ENCODE measurements at regions not wholly inside any gene's neighbourhood (a gene's known extent, or its start where the extent isn't known, plus 50 kb on each side); places are given as distances from the start of the nearest gene placed in this dataset.
"Not testable (repeated sequence)": the region's sequence is repeated elsewhere in the genome, so short reads cannot be mapped to it uniquely, and the experiment has no call there.

DNA sequence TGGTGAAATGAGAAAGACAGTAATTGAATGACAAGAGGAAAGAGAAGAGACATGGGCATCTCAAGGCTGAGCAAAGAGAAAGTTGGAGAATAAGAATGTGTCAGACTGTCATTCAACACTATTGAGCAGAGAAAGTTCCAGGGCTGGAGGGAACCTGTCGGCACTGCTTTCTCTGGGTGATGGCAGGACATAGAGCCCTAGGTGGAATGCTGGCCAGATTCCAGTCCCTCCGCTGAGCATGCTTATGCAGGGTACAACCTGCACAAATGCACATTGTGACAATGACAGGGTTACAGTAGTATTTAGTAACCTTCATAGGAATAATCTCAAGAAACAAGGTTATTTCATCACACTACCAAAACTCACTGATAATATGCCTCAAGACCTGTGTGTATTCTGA, 582.8 kb downstream of the ADCYAP1 start:
- no peak overlapping the region for H2AFZ ChIP-seq (ENCODE audit: low read depth, low read length)
- no peaks in the 10 kb centered on the region for H3K4me1 ChIP-seq (ENCODE audit: insufficient read depth, low read length)
- no peak overlapping the region for H3K4me3 ChIP-seq (ENCODE audit: low read length)
- no peaks in the 10 kb centered on the region for H3K9me3 ChIP-seq (ENCODE audit: low read length)
- H3K27me3 ChIP-seq (ENCODE audit: insufficient read depth, low read length): no peaks in the 10 kb centered on the region
- H3K36me3 ChIP-seq (ENCODE audit: insufficient read depth, low read length): no peaks in the 10 kb centered on the region

GRCh38 chr18:1488394-1488793, 583.7 kb downstream of the ADCYAP1 start:
- Histone ChIP-seq H3K4me1 (ENCODE audit: insufficient read depth, low read length) (no peaks in the 10 kb centered on the region), H3K4me3 (ENCODE audit: low read length) (no peak overlapping the region), H3K36me3 (ENCODE audit: insufficient read depth, low read length) (no peaks in the 10 kb centered on the region), H3K9me3 (ENCODE audit: low read length) (no peaks in the 10 kb centered on the region), H2AFZ (ENCODE audit: low read depth, low read length) (no peak overlapping the region), H3K27me3 (ENCODE audit: insufficient read depth, low read length) (no peaks in the 10 kb centered on the region)

GRCh38 chr18:1488957-1489356, 584.3 kb downstream of the ADCYAP1 start:
- Histone ChIP-seq H3K9me3 (ENCODE audit: low read length) (no peaks in the 10 kb centered on the region), H3K36me3 (ENCODE audit: insufficient read depth, low read length) (no peaks in the 10 kb centered on the region), H2AFZ (ENCODE audit: low read depth, low read length) (no peak overlapping the region), H3K27me3 (ENCODE audit: insufficient read depth, low read length) (no peaks in the 10 kb centered on the region), H3K4me1 (ENCODE audit: insufficient read depth, low read length) (no peaks in the 10 kb centered on the region), H3K4me3 (ENCODE audit: low read length) (no peak overlapping the region)

GRCh38 chr18:1495387-1495786, 590.7 kb downstream of the ADCYAP1 start:
- no peak overlapping the region for H2AFZ ChIP-seq (ENCODE audit: low read depth, low read length)
- no peak overlapping the region for H3K4me3 ChIP-seq (ENCODE audit: low read length)
- H3K4me1 ChIP-seq (ENCODE audit: insufficient read depth, low read length): no peaks in the 10 kb centered on the region
- no peaks in the 10 kb centered on the region for H3K36me3 ChIP-seq (ENCODE audit: insufficient read depth, low read length)
- no peaks in the 10 kb centered on the region for H3K9me3 ChIP-seq (ENCODE audit: low read length)
- no peaks in the 10 kb centered on the region for H3K27me3 ChIP-seq (ENCODE audit: insufficient read depth, low read length)

- H3K9me3 ChIP-seq (ENCODE audit: low read length): no peaks in the 10 kb centered on the region
- no peak overlapping the region for H2AFZ ChIP-seq (ENCODE audit: low read depth, low read length)
- H3K4me3 ChIP-seq (ENCODE audit: low read length): no peak overlapping the region
- no peaks in the 10 kb centered on the region for H3K4me1 ChIP-seq (ENCODE audit: insufficient read depth, low read length)
- H3K36me3 ChIP-seq (ENCODE audit: insufficient read depth, low read length): no peaks in the 10 kb centered on the region
- H3K27me3 ChIP-seq (ENCODE audit: insufficient read depth, low read length): no peaks in the 10 kb centered on the region
Measured at GRCh38 chr18:1496096-1496495, 591.4 kb downstream of the ADCYAP1 start.

- H3K27me3 ChIP-seq (ENCODE audit: insufficient read depth, low read length): no peaks in the 10 kb centered on the region
- H2AFZ ChIP-seq (ENCODE audit: low read depth, low read length): no peak overlapping the region
- H3K9me3 ChIP-seq (ENCODE audit: low read length): no peaks in the 10 kb centered on the region
- no peaks in the 10 kb centered on the region for H3K36me3 ChIP-seq (ENCODE audit: insufficient read depth, low read length)
- H3K4me1 ChIP-seq (ENCODE audit: insufficient read depth, low read length): no peaks in the 10 kb centered on the region
- no peak overlapping the region for H3K4me3 ChIP-seq (ENCODE audit: low read length)
Measured at GRCh38 chr18:1498216-1498615, 593.5 kb downstream of the ADCYAP1 start.

DNA sequence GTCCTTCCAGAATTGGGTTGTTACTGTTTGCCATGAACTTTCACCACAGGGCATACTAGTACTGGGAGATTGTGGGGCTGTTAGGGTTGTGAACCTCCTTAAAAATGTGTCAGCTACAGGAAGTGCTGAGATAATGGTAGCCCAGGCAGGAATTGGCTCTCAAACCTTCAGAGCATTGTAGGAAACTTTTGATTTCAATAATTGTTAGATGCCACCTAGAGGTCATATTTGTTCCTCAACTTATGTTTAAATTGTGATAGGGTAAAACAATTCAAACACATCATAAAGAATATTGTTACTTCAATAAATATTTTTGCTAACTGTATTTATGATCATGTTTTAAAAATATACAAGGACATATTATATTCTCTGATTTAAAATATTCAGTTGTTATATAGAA, 594.6 kb downstream of the ADCYAP1 start:
- Histone ChIP-seq H3K27me3 (ENCODE audit: insufficient read depth, low read length) (no peaks in the 10 kb centered on the region), H3K36me3 (ENCODE audit: insufficient read depth, low read length) (no peaks in the 10 kb centered on the region), H3K4me1 (ENCODE audit: insufficient read depth, low read length) (no peaks in the 10 kb centered on the region), H2AFZ (ENCODE audit: low read depth, low read length) (no peak overlapping the region), H3K4me3 (ENCODE audit: low read length) (no peak overlapping the region), H3K9me3 (ENCODE audit: low read length) (no peaks in the 10 kb centered on the region)

- no peaks in the 10 kb centered on the region for H3K9me3 ChIP-seq (ENCODE audit: low read length)
- no peaks in the 10 kb centered on the region for H3K36me3 ChIP-seq (ENCODE audit: insufficient read depth, low read length)
- no peaks in the 10 kb centered on the region for H3K27me3 ChIP-seq (ENCODE audit: insufficient read depth, low read length)
- H3K4me3 ChIP-seq (ENCODE audit: low read length): no peak overlapping the region
- H3K4me1 ChIP-seq (ENCODE audit: insufficient read depth, low read length): no peaks in the 10 kb centered on the region
- H2AFZ ChIP-seq (ENCODE audit: low read depth, low read length): no peak overlapping the region
Measured at GRCh38 chr18:1503847-1504246, 599.2 kb downstream of the ADCYAP1 start.

GRCh38 chr18:1505856-1506255, 601.2 kb downstream of the ADCYAP1 start:
- Histone ChIP-seq H3K9me3 (ENCODE audit: low read length) (no peaks in the 10 kb centered on the region), H3K4me3 (ENCODE audit: low read length) (no peak overlapping the region), H3K4me1 (ENCODE audit: insufficient read depth, low read length) (no peaks in the 10 kb centered on the region), H2AFZ (ENCODE audit: low read depth, low read length) (no peak overlapping the region), H3K36me3 (ENCODE audit: insufficient read depth, low read length) (no peaks in the 10 kb centered on the region), H3K27me3 (ENCODE audit: insufficient read depth, low read length) (no peaks in the 10 kb centered on the region)

DNA sequence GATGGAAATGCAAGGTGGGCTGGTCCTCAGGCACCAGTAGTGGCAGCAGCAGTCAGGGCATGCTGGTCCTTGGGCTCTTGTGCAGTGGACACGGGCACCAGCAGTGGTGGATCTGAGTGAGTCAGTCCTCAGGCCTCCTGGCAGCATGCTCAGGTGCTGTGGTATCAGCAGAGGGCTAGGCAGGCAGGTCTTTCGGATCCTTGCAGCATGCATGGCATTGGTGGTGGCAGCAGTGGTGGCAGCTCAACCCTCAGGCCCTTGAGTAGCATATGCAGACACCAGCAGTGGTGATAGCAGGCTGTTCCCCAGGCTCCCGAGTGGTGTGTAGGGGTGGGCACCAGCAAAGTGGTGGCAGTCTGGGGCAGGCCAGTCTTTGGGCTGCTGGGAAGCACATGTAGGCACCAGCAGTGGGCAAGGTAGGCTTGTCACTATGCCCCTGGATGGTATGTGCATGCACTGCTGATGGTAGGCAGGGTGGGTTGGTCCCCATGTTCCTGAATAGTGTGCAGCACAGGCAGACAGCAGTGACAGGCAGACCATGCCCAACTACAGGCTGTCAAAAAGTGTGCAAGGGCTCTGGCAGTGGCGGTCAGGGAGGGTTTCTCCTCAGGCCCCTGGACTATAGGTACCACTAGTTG, 606.0 kb downstream of the ADCYAP1 start:
- Histone ChIP-seq H3K4me1 (ENCODE audit: insufficient read depth, low read length) (no peaks in the 10 kb centered on the region), H3K9me3 (ENCODE audit: low read length) (no peaks in the 10 kb centered on the region), H3K36me3 (ENCODE audit: insufficient read depth, low read length) (no peaks in the 10 kb centered on the region), H3K27me3 (ENCODE audit: insufficient read depth, low read length) (no peaks in the 10 kb centered on the region), H2AFZ (ENCODE audit: low read depth, low read length) (no peak overlapping the region), H3K4me3 (ENCODE audit: low read length) (no peak overlapping the region)

DNA sequence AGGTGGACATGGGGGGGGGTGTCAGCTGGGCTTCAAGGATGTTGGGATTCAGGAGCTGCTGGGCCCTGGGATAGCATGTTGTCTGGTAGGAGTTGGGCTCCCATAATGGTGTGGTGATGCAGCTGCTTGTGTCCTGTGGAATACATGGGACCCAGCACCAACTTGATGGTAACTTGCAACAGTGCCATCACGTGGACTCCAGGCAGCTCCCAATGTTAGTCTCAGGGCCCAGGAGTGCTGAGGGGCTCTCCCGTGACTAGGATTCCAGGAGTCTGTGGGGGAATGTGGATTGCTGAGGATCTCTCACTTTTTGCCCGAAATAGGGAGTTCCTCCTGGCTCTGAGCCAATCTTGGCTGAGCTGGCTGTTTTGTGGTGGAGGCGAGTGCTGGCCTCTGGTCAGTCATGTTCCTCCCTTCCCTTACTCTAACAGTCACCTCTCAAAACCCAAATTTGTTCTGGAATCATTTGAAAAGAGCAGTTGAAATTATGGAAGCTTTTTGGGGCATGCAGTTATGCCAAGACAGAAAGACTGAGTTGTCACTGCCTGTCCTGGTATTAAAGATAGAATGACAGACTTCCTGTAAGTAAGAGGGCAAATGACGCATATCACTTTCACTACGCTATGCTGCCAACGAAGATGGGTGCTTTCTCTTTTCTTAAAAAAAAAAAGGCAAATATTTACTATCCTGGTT, 607.1 kb downstream of the ADCYAP1 start:
- H3K9me3 ChIP-seq (ENCODE audit: low read length): no peaks in the 10 kb centered on the region
- no peak overlapping the region for H2AFZ ChIP-seq (ENCODE audit: low read depth, low read length)
- H3K36me3 ChIP-seq (ENCODE audit: insufficient read depth, low read length): no peaks in the 10 kb centered on the region
- no peaks in the 10 kb centered on the region for H3K4me1 ChIP-seq (ENCODE audit: insufficient read depth, low read length)
- H3K27me3 ChIP-seq (ENCODE audit: insufficient read depth, low read length): no peaks in the 10 kb centered on the region
- no peak overlapping the region for H3K4me3 ChIP-seq (ENCODE audit: low read length)

DNA sequence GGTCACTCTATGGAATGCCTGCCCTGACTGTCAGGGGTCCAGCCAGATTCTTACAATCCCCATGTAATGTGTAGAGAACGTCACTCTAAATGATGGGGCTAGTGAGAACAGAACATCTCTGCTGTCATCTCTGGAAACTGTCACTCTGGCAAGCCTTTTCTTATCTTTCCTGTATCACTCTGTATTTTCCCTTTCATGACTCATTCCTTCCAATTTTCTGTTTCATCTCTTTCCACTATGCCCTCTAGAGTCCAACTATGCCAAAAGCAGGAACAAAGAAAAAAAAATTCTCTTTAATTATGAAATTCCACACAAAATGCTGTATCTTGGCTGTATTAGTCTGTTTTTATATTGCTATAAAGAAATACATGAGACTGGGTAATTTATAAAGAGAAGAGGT, 608.8 kb downstream of the ADCYAP1 start:
- Histone ChIP-seq H3K4me1 (ENCODE audit: insufficient read depth, low read length) (no peaks in the 10 kb centered on the region), H3K36me3 (ENCODE audit: insufficient read depth, low read length) (no peaks in the 10 kb centered on the region), H3K4me3 (ENCODE audit: low read length) (no peak overlapping the region), H3K27me3 (ENCODE audit: insufficient read depth, low read length) (no peaks in the 10 kb centered on the region), H2AFZ (ENCODE audit: low read depth, low read length) (no peak overlapping the region), H3K9me3 (ENCODE audit: low read length) (no peaks in the 10 kb centered on the region)

- not testable (repeated sequence) for H3K4me1 ChIP-seq (ENCODE audit: insufficient read depth, low read length); H3K36me3 ChIP-seq (ENCODE audit: insufficient read depth, low read length); H3K9me3 ChIP-seq (ENCODE audit: low read length); H2AFZ ChIP-seq (ENCODE audit: low read depth, low read length); H3K4me3 ChIP-seq (ENCODE audit: low read length); H3K27me3 ChIP-seq (ENCODE audit: insufficient read depth, low read length)
Measured at GRCh38 chr18:1521588-1522248, 617.0 kb downstream of the ADCYAP1 start.
